HG03439 (cell line): ENCODE measurements at regions not wholly inside any gene's neighbourhood (a gene's known extent, or its start where the extent isn't known, plus 50 kb on each side); places are given as distances from the start of the nearest gene placed in this dataset.

Experiments used
- ATAC-seq: cut with Tn5 transposase; IDR thresholded peaks from one replicate; pipeline ENCODE4 v1.9.1; 2021; ENCODE audit warnings: mild to moderate bottlenecking, moderate library complexity; ENCODE audit not compliant: unreplicated experiment

DNA sequence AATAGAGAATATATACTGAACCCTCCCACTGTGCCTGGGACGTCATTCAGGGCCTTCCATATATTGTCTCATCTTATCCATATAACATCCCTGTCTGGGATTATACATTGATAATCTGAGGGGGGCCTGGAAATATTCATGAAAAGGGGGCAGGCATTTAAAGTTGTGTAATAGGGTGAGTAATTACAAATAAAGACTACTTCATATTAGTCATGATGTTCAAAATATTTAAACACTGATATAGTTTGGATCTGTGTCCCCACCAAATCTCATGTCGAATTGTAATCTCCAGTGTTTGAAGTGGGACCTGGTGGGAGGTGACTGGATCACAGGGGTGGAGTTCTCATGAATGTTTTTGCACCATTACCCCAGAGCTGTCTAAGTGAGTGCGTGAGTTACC is 97.8 kb downstream of the AQP9 start:
- no peak for ATAC-seq

GRCh38 chr15:58240191-58240932 is 102.2 kb downstream of the AQP9 start:
- ATAC-seq, result no peak

- ATAC-seq, result no peak
These were observed 103.7 kb downstream of the AQP9 start for GRCh38 chr15:58241872-58242271.

GRCh38 chr15:58243070-58243469 is 104.9 kb downstream of the AQP9 start:
- no peak for ATAC-seq

DNA sequence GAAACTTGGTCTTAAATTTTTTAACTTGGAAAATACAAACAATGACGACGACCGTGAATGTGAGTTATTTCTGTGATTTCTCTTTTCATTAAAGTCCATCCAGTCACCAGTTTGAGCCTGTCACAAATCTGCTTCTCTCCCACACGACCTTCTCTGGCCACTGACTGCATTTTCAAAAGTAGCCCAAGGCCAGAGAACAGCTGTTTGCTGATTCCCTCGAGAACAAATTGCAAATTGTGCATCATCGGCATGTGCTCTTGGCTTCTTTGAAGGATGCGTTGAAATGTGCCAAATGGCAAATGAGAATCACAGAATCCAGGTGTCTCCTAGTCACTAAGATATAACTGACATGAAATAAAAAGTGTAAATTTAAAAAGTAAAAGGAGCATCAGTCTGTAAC is 106.4 kb downstream of the AQP9 start:
- ATAC-seq, result no peak

DNA sequence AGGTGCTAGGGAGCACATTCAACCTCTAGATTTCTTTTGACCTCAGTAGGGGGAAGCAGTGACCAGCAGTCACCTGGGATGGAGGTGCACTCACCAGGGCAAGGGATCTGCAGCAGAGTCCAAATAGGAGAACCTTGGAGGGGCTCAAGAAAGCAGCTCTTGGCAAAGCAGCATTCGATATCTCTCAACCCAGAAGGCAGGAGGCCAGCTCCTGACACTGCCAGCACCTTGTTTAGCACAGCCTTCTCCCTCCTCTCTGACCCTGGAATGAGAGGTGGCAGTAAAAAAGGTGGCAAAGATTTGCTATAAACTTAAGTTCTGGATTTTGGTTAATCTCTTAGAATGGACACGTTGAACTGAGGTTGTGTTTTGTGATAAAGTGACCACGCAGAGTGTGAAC is 107.9 kb downstream of the AQP9 start:
- ATAC-seq, result no peak

DNA sequence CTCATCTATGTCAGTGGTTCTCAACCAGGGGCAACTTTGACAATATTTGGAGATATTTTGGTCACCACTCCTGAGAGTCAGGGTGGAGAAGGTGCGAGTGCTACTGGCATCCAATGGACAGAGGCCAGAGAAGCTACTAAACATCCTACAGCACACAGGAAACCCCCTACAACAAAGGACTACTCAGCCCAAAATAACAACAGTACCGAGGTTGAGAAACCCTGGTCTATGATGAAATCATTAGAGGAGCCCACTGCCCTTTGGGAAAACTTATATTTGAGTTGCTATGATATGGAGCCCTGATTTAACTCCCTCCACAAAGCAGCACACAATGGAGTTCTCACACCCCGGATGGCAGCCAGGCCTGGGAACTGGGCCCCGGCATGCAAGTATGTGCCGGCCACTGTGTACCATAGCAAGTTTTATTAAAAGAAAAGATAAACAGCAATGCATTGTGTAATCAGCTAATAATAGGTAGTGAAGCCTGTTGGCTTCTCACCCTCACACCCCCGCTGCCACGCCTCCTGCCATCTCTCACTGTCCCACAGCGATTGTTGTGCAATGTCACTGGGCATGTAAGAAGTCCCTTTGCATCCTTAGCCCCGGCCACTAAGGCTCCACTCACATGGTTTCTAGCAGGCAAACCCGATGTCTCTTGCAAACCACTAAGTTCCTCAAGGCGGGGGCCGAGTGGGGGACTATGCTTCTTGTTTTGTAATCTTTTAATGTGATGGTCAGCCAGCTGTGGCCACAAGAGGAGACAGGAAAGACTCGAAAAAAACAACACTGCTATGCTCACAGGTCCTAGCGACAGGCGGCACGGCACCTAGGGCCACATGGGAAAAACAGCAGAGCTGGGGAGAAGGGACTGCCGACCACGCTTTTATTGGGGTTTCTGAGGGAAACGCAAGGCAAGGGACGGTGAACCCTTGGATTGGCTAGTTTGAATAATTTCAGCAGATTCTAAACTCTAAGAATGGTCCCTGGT is 110.0 kb downstream of the AQP9 start:
- ATAC-seq, result no peak

DNA sequence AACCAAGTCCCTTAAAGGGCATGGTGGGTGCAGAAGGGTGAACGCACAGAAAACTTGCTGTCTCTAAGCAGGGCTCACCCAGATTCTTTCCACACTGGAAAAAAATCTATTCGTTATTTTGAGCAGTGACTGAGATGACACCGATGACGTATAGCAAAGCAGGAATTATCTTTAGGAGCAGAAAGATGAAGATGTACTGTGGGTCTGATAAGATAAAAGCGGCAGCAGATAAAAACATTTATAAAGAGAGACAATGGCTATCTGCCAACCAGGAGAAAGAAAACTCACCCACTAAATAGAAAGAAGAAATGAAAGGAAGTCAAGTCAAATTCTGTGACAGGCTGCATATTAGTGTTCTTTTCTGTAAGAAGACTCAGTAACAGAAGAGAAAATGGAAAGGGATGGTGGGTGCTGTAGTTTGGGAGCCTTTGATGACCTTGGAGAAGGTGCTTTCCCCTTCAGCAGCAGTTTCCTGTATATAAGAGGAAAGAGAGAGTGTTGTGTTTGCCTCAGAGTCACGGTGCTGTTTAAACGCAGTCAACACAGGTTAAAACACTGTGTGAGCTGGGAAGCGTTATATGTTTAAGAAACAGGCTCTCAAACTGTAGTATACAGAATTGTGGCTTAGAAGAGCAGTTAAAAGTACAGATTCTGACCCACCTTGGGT is 111.6 kb downstream of the AQP9 start:
- no peak for ATAC-seq

DNA sequence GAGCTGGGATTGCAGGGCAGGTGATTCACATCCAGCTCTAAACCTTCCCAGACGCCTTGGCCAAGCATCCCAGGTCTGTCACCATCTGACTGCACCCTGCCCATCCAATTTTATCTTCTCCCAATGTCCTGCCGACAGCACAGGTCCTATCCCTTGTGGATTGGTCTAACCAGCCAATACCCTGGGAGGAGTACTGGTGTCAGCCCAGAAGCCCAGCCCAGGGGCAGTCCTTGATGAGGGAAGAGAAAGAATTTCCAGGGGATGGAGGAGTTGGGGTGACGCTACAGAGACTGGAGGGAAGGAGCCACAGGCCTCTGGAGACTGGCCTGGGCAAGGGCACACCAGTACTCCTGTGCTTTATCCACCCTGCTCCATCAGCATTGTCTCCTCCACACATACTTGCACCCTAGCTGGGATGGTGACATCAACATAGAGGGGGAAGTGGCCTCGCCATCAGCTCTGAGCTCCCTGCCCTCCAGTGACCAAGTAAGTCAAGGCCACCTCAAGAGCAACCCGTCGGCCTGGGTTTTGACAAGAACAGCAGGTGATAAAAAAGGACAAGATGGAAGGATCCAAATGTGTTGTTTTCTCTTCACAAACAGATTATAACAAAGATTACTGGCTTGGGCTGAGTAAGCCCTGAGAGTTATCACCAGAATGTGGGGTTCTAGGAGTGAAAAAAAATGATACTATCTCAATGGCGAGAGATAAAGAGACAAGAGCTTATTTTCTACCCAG is 114.6 kb downstream of the AQP9 start:
- no peak for ATAC-seq

- no peak for ATAC-seq
These were observed 119.7 kb downstream of the AQP9 start for GRCh38 chr15:58257776-58258325.

DNA sequence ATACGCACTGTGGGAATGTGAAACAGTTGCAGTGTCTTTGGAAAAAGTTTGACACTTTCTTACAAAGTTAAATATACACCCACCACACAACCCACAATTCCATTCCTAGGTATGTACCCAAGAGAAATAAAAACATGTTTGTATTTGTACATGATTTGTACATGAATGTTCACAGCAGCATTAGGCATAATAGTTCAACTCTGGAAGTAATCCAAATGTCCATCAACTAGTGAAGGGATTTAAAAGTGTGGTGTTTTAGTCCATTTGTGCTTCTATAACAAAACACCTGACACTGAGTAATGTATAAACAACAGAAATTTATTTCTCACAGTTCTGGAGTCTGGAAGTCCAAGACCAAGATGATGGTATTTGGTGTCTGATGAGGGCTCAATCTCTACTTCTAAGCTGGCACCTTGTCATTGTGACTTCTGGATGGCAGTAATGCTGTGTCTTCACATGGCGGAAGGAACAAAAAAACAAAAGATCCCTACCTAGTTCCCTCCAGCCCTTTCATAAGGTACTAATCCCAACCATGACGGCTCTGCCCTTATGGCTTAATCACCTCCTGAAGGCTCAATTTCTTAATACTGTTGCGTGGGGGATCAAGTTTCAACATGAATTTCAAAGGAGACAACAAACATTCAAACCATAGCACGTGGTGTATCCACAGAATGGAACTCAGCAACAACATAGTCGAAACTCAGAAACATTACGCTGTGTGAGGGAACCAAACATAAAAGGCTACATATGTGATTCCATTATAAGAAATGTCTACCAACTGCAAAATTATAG is 120.5 kb downstream of the AQP9 start:
- ATAC-seq, result no peak

DNA sequence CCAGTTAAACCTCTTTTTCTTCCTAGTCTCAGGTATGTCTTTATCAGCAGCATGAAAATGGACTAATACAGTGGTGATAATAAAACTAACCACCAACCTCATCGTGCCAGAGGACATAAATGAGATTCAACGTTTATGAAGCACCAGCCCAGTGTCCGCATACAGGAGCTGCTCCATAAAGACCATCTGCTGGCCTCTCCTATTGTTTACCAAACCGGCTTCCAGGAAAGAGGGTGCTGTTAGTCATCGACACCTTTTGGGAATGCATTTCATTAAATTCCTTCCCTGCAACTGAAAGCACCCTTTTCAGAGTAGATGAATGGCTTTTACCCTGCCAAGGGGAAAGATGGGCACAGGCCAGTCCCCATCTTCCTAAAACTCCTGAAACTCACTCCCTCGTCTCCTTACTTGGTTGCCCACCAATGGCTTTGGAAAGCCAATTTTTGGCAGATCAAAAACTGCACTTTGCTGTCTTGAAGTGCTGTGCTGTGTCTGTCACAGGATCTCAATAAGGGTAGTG is 122.1 kb downstream of the AQP9 start:
- ATAC-seq, result no peak

- no peak for ATAC-seq
These were observed 122.6 kb downstream of the AQP9 start for GRCh38 chr15:58260725-58261267.

DNA sequence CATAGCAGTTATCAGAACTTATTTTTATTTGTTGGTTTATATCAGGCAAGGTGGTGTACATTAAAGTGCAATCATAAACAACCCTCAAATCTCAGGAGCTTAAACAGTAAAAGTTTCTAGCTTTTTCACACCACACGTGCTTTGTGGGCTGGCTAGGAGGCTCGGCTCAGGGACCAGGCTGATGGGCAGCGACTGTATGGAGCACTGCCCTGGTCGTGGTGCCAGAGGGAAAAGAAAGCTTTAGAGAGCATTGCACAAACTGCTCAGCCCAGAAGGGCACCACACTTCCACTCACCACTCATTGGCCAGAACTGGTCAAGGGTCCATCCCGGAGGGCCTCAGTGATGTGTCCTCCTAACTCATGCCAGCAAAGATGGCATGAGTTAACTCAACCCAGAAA is 123.2 kb downstream of the AQP9 start:
- no peak for ATAC-seq

GRCh38 chr15:58264053-58264971 is 126.1 kb downstream of the AQP9 start:
- no peak for ATAC-seq

DNA sequence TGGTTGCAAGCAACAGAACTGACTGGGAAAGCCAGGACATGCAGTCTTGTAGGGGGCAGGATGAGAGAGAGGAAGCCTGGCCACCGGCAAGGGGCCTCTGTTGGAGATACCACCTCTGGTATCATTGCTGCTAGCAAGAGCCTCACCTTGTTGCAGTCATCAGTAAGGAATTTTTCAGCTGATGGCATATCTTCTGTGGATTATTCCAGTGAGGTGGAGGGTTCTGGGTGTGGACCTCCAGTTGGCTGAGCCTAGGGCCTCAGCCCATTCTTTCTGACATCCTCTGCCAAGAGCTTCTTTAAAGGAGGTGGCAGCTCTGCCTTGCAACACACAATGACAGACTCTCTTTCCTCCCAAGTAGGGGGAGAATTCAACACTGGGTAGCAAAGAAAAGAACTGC is 128.9 kb downstream of the AQP9 start:
- no peak for ATAC-seq

GRCh38 chr15:58268746-58269267 is 130.6 kb downstream of the AQP9 start:
- ATAC-seq, result no peak
